Upper lobe of left lung (tissue), 6 donors: ENCODE measurements at regions not wholly inside any gene's neighbourhood (a gene's known extent, or its start where the extent isn't known, plus 50 kb on each side); places are given as distances from the start of the nearest gene placed in this dataset.

Experiments used
- ATAC-seq, 2 donors: fragments of 200-7000 bp; cut with Tn5 transposase; one replicate each; pipeline ENCODE4 v1.9.1; 2022; ENCODE audit warnings: mild to moderate bottlenecking in 2 of 2, moderate library complexity in 2 of 2; ENCODE audit not compliant: low FRiP score in 2 of 2
- DNase-seq, 2 donors: peaks; one replicate each; pipeline ENCODE4 v3.0.0-alpha.2; 2019 to 2020
- H3K27ac ChIP-seq, 4 donors: fragments of 200-600 bp; sonication (generic); one replicate each; pipeline ENCODE4 v1.5.1; 2016 to 2019
- H3K27me3 ChIP-seq, 4 donors: fragments of 200-600 bp; sonication (generic); one replicate each; pipeline ENCODE4 v1.5.1; 2017 to 2019
- H3K36me3 ChIP-seq, 4 donors: fragments of 200-600 bp; sonication (generic); one replicate each; pipeline ENCODE4 v1.5.1; 2016 to 2019
- H3K4me1 ChIP-seq, 4 donors: fragments of 200-600 bp; sonication (generic); one replicate each; pipeline ENCODE4 v1.5.1; 2018 to 2019
- H3K4me3 ChIP-seq, 4 donors: fragments of 200-600 bp; sonication (generic); one replicate each; pipeline ENCODE4 v1.5.1; 2017 to 2019; ENCODE audit warnings: mild to moderate bottlenecking in 2 of 4, moderate library complexity in 1 of 4
- H3K9me3 ChIP-seq, 4 donors: fragments of 200-600 bp; sonication (generic); one replicate each; pipeline ENCODE4 v1.5.1; 2018 to 2019
- CTCF ChIP-seq, 6 experiments: fragments of 450-650 bp in 4 of 6; fragments of 200-600 bp in 2 of 6; sonication (generic) in 2 of 6; IDR thresholded peaks; one replicate each; pipeline ENCODE4 v1.5.1; 2016 to 2019; ENCODE audit warnings: antibody characterized with exemption in 6 of 6
- EP300 ChIP-seq, 4 donors: sonication (generic); formaldehyde crosslinking; IDR thresholded peaks; one replicate each; pipeline ENCODE4 v1.5.1; 2017; ENCODE audit warnings: antibody characterized with exemption in 4 of 4, control low read depth in 2 of 4
- POLR2A ChIP-seq, 4 donors: fragments of 450-650 bp; IDR thresholded peaks; one replicate each; pipeline ENCODE4 v1.5.1; 2016 to 2017; ENCODE audit warnings: antibody characterized with exemption in 4 of 4, mild to moderate bottlenecking in 2 of 4
- POLR2AphosphoS5 ChIP-seq, 2 donors: sonication (generic); formaldehyde crosslinking; IDR thresholded peaks; one replicate each; pipeline ENCODE4 v1.5.1; 2017; ENCODE audit warnings: antibody characterized with exemption in 2 of 2
- WGBS, 2 donors: methylation state at CpG; one replicate each; pipeline ENCODE4 v1.1.5; 2017 to 2018; 5-methylcytosine and 5-hydroxymethylcytosine counted together
- donor health status: DM: no; HTN: no; CAD: no; lungs with moderate emphysema.
- donor health status: DM: no; HTN: yes; CAD: no; lungs with severe emphysema.

GRCh38 chr6:56350628-56351260, 103.4 kb upstream of the COL21A1 start:
- ATAC-seq (no peak), DNase-seq (no peak)
- Histone ChIP-seq H3K4me3 (no peak overlapping the region), H3K36me3 (no peaks in the 10 kb centered on the region), H3K27me3 (no peaks in the 10 kb centered on the region), H3K9me3 (no peaks in the 10 kb centered on the region), H3K27ac (no peak overlapping the region), H3K4me1 (no peaks in the 10 kb centered on the region)
- TF ChIP-seq POLR2AphosphoS5 (IDR thresholded peaks at IDR 0.05), result no peak
- TF ChIP-seq POLR2A (IDR thresholded peaks at IDR 0.05), result no peak
- TF ChIP-seq EP300 (IDR thresholded peaks at IDR 0.05), result no peak
- no peak for TF ChIP-seq CTCF (IDR thresholded peaks at IDR 0.05)
- WGBS, 2 donors, result 81 to 83% methylated on average over 6 of the region's 6 CpGs

GRCh38 chr6:56349194-56349593, 101.8 kb upstream of the COL21A1 start:
- Histone ChIP-seq H3K36me3 (no peaks in the 10 kb centered on the region), H3K4me1 (no peaks in the 10 kb centered on the region), H3K9me3 (no peaks in the 10 kb centered on the region), H3K27ac (no peak overlapping the region), H3K4me3 (no peak overlapping the region), H3K27me3 (no peaks in the 10 kb centered on the region)
- DNase-seq (no peak), ATAC-seq (no peak)
- TF ChIP-seq POLR2A (IDR thresholded peaks at IDR 0.05) (no peak), CTCF (IDR thresholded peaks at IDR 0.05) (no peak), EP300 (IDR thresholded peaks at IDR 0.05) (no peak), POLR2AphosphoS5 (IDR thresholded peaks at IDR 0.05) (no peak)
- WGBS, 2 donors, result 51 to 67% methylated on average over 3 of the region's 3 CpGs

- Histone ChIP-seq H3K9me3 (no peaks in the 10 kb centered on the region), H3K27me3 (no peaks in the 10 kb centered on the region), H3K36me3 (no peaks in the 10 kb centered on the region), H3K4me3 (no peak overlapping the region), H3K4me1 (no peaks in the 10 kb centered on the region), H3K27ac (no peak overlapping the region)
- WGBS, 2 donors, result 80 to 93% methylated on average over 1 of the region's 1 CpG
- ATAC-seq, result no peak
- DNase-seq, result no peak
- TF ChIP-seq CTCF (IDR thresholded peaks at IDR 0.05) (no peak), POLR2AphosphoS5 (IDR thresholded peaks at IDR 0.05) (no peak), EP300 (IDR thresholded peaks at IDR 0.05) (no peak), POLR2A (IDR thresholded peaks at IDR 0.05) (no peak)
Measured at GRCh38 chr6:56348578-56348977, 101.2 kb upstream of the COL21A1 start.

- Histone ChIP-seq H3K27me3 (no peaks in the 10 kb centered on the region), H3K9me3 (no peaks in the 10 kb centered on the region), H3K4me3 (no peak overlapping the region), H3K4me1 (no peaks in the 10 kb centered on the region), H3K36me3 (no peaks in the 10 kb centered on the region), H3K27ac (no peak overlapping the region)
- no peak for TF ChIP-seq POLR2AphosphoS5 (IDR thresholded peaks at IDR 0.05)
- TF ChIP-seq POLR2A (IDR thresholded peaks at IDR 0.05), result no peak
- TF ChIP-seq EP300 (IDR thresholded peaks at IDR 0.05), result no peak
- no peak for TF ChIP-seq CTCF (IDR thresholded peaks at IDR 0.05)
- ATAC-seq, result no peak
- no peak for DNase-seq
Measured at GRCh38 chr6:56347526-56347925, 100.1 kb upstream of the COL21A1 start.

- no peak for ATAC-seq
- H3K4me3 ChIP-seq, result no peak overlapping the region
- DNase-seq, result no peak
- no peak overlapping the region for H3K27ac ChIP-seq
- no peak for TF ChIP-seq POLR2A (IDR thresholded peaks at IDR 0.05)
- TF ChIP-seq POLR2AphosphoS5 (IDR thresholded peaks at IDR 0.05), result no peak
- TF ChIP-seq CTCF (IDR thresholded peaks at IDR 0.05), result no peak
- no peak for TF ChIP-seq EP300 (IDR thresholded peaks at IDR 0.05)
- H3K27me3 ChIP-seq, result no peaks in the 10 kb centered on the region
- no peaks in the 10 kb centered on the region for H3K9me3 ChIP-seq
- WGBS, 2 donors, result 90 to 97% methylated on average over 4 of the region's 4 CpGs
- no peaks in the 10 kb centered on the region for H3K36me3 ChIP-seq
- no peaks in the 10 kb centered on the region for H3K4me1 ChIP-seq
Measured at GRCh38 chr6:56346958-56347357, 99.6 kb upstream of the COL21A1 start.
